ENCODE measurements at regions not wholly inside any gene's neighbourhood (a gene's known extent, or its start where the extent isn't known, plus 50 kb on each side); places are given as distances from the start of the nearest gene placed in this dataset.

DNA sequence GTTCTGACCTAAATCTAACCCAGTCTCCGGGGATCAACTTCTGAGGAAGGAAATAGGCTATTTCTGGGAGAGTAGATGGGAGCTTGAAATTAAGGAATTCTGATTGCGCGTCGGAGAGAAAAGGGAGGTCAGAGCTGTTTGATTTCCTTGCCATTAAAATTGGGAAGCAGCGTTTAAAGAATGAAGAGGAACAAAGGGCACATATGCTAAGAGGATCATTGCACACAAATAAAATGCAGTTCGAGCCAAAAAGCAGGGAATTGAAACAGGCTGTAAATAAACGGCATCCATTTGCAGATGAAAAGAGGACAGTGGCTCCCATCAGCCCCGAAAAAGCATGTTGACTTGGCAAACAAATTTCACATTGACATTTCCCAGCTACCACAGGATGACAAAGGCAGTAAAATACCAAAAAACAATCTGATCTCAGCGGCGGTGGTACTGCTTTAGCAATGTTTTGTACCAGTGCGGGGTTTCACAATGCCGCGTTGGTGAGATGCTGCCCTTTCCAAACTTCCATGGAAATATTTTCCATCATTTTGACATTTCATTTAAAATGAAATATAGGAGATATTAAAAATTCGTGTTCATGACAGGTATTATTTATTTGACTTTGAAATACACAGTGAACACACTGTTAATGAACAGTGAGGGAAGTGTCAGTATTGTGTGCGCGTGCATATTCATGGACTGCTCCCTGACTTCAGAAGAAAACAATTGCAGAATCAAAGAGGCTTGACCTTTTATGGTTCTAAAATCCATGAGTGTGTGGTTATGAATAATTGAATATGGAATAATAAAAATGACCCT, 108.8 kb downstream of the SQOR start:
- no peak for DNase-seq (ENCODE audit: low read depth, low spot score)
- no peak overlapping the region for H3K4me3 ChIP-seq (ENCODE audit: low read length)

DNA sequence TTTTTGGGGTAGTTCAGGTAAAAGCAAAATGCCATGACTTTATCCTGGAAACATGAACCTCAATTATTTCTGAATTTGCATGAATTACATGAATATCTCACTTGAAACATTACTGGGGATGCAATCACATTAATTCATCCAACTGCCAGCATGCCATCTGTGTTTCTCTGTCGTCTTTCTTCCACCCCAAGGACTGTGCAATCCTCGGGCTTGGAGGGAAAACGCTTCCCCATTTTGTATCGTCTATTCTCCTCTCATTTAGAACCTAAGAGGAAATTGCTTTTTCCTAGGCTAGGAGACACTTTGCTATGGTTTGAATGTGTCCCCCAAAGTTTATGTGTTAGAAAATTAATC, 109.4 kb downstream of the SQOR start:
- H3K4me3 ChIP-seq (ENCODE audit: low read length), result no peak overlapping the region
- no peak for DNase-seq (ENCODE audit: low read depth, low spot score)

DNA sequence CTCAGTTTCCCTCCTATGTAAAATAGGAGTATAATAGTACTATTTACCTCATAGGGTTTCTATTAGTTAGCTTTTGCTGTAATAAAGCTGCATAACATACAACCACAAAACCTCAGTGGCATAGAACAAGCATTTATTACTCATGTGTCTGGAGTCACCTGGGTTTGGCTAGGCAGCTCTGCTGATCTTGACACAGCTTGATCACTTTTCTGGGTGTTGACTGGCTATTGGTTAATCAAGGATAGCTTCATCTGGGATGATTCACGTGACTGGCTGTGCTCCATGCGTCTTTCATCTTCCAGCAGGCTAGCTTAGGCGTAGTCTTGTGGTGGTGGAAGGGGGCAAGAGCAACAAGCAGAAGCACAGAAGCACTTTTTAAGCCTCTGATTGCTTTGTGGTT, 112.6 kb downstream of the SQOR start:
- DNase-seq (ENCODE audit: low read depth, low spot score), result no peak
- H3K4me3 ChIP-seq (ENCODE audit: low read length), result no peak overlapping the region

DNA sequence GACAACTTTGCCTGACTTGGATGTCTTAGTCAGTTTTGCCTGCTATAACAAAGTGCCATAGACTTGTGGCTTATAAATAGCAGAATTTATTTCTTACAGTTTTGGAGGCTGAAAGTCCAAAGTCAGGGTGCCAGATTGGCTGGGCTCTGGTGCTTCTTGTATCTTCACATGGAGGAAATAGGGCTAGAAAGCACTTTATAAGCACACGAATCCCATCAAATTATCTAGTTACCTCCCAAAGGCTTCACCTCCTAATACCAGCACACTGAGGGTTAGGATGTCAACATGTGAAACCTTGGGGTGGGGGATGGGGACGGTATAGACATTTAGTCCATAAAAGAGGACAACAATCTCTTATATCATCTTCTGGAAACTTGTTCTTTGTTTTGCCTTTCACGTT, 116.8 kb downstream of the SQOR start:
- DNase-seq (ENCODE audit: low read depth, low spot score), result no peak
- no peak overlapping the region for H3K4me3 ChIP-seq (ENCODE audit: low read length)

DNA sequence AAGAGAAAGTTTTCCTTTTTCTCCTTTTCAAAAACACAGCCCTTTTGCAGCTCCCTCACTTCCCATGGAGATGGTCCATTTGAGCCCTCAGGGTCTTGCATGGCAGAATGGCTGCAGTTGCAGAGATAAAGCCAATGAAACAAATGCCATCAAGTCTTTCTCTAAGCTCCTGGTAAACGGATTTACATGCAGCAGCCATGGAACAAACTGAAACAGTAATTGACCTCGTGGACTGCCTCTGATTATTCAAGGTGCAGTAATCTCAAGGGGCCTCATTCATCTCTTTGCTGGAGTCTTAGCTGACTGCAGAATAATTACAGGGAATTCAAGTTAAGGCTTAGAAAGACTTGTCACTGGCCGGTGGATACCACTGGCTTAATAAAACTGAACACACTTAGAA, 125.1 kb downstream of the SQOR start:
- DNase-seq (ENCODE audit: low read depth, low spot score), result no peak
- no peak overlapping the region for H3K4me3 ChIP-seq (ENCODE audit: low read length)

DNA sequence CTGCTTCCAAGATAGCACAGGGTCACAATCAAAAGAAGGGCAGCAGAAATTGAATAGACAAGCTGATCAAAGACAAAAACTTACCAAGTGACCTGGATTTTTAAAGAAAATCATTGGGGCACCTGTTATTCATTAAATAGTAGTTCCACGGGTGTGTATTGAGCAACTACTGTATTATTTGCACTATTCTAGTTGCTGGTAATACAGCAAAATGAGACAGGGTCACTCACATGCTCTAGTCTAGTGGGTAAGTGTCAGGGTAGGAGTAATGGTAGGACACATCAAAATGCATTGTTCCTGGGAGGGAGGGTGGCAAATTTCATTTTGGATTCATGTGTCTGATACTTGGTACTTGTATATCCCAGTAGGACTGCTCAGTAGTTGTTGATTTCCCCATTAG, 127.9 kb downstream of the SQOR start:
- H3K4me3 ChIP-seq (ENCODE audit: low read length), result no peak overlapping the region
- no peak for DNase-seq (ENCODE audit: low read depth, low spot score)

DNA sequence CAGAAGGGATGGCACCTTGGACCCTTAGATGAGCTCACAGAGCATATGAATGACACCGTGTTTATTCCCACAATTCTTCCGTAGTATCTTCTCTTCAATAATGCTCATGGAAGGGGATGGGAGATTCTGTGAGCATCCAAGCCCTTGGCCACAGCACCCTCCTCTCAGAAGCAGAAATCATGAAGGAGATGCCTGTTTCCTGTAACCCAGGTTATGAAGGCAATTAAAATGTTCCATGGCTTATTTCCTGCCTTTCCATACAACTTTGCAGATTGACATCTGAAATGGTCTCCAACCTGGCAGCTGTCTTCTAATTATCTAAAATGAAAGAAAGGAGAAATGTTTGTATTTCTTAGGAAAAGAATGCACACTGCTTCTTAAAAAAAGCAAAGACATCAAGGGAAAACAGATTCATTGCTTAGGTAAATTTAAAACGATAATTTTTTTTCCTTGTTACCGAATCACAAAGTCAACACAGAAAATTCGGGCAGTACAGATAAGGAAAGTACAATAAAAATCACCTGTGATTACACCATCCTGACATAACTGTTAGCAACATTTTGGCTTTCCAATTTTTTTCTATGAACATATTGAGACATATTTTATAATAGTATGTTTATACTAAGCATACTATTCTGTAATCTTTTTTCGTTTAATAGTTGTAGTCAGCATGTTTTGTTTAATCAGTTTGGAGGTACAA, 128.5 kb downstream of the SQOR start:
- H3K4me3 ChIP-seq (ENCODE audit: low read length), result no peak overlapping the region
- no peak for DNase-seq (ENCODE audit: low read depth, low spot score)

DNA sequence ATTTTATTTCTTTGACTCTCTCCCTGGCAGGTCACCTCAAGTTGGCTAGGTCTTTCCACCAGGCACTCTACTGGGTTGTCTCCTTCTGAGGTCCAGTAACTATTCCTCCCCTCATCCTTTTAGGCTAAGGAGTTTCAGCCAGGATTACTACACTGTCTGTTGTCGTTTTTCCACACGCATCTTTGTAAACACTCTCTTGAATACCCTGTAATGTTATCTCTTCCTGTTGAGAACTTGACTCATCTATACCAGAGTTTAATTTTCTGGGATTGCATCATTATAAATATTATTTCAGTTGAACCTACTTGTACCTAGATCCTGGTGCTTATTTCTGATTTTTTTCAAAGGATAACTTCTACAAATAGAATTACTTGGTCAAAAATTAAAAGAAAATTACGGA, 138.3 kb downstream of the SQOR start:
- H3K4me3 ChIP-seq (ENCODE audit: low read length), result no peak overlapping the region
- no peak for DNase-seq (ENCODE audit: low read depth, low spot score)

DNA sequence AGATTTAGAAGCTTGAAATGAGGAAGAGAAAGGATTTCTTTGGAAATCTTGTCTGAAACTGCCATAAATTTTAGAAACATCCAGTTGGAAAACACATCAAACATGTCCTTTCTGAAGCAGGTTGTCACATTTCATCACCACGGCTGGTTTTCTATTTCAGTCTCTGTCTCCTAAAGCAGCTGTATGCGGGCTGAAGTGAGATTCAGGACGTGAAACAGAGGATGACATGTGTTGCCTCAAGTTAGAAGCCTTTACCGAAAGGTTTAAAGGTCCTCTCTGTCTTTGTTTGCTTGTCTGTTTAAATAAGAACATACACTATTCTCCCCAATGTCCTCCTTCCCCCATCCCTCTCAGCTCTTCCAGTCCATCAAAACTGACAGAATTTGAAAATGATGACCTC, 141.9 kb downstream of the SQOR start:
- no peak overlapping the region for H3K4me3 ChIP-seq (ENCODE audit: low read length)
- DNase-seq (ENCODE audit: low read depth, low spot score), result no peak

DNA sequence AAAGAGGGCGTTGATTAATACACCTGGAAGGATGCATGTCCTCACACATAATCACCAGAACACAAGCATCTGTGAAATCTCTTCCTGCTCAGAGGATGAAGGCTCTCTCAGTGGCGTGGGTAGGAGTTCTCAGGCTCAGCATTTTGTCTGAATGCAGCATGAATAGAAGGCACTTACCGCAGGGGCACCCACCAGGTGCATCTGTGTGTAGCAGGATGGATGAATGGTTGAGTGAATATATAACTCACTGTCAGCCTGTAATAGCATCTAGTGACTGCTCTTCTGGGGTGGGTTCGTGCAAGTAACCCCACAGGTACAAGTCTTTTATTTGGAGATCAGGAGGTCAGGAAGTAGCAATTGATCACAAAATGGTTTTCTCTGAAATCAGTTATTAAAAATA, 143.0 kb downstream of the SQOR start:
- DNase-seq (ENCODE audit: low read depth, low spot score), result no peak
- no peak overlapping the region for H3K4me3 ChIP-seq (ENCODE audit: low read length)

DNA sequence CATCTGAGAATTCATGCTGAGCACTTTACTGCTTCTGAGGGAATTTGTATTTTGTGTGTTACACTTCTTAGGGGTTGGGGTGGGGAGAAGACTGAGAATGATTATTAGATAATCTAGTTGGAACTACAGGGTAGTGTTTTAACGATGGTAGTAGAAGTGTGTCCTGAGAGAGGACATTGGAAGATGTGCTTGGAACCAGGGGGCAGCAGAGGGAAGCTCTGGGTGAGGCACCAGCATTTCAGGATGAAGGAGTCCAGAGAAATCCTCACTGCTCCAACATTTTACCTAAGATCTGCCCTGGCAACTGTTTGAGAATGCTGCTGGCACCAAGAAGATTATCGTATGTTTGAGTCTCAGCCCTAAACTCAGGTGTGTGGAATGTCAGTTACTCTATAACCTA, 145.5 kb downstream of the SQOR start:
- DNase-seq (ENCODE audit: low read depth, low spot score), result no peak
- H3K4me3 ChIP-seq (ENCODE audit: low read length), result no peak overlapping the region

DNA sequence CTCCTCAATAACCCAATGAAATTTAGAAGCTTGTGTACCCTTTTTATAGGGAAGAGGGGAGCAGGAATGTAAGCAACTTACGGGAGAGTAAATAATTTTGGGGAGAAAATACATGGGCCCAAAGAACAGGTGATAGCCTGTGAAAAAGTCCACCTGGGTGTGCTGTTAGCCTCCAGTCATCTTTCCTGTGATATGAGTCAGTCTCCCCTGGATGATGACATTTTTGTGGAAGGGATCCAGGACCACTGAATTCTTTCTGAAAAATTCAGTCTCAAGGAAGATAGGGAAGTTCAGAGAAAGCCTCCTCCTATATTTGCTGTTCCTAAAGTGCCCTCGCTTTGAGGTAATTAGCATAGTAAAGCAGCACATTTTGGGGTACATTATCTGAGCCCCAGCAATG, 149.8 kb downstream of the SQOR start:
- no peak overlapping the region for H3K4me3 ChIP-seq (ENCODE audit: low read length)
- DNase-seq (ENCODE audit: low read depth, low spot score), result no peak

DNA sequence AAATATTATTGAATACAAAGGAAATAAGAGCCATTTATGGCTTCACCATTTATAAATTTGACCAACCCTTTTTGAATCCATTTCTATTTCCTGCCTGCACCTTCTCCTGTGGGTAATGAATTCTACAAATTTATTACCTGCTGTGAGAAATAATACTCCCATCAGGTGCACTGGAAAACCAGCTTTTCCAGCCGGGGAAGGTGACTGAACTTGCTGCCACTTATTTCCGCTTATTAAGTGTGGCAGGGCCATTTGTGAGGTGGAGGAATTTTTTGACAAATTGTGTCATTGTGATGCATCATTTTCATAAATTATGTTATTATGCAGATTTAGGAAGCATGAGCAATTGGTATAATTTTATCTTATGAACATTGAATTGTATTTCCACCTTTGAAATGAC, 151.1 kb downstream of the SQOR start:
- no peak overlapping the region for H3K4me3 ChIP-seq (ENCODE audit: low read length)
- DNase-seq (ENCODE audit: low read depth, low spot score), result no peak

DNA sequence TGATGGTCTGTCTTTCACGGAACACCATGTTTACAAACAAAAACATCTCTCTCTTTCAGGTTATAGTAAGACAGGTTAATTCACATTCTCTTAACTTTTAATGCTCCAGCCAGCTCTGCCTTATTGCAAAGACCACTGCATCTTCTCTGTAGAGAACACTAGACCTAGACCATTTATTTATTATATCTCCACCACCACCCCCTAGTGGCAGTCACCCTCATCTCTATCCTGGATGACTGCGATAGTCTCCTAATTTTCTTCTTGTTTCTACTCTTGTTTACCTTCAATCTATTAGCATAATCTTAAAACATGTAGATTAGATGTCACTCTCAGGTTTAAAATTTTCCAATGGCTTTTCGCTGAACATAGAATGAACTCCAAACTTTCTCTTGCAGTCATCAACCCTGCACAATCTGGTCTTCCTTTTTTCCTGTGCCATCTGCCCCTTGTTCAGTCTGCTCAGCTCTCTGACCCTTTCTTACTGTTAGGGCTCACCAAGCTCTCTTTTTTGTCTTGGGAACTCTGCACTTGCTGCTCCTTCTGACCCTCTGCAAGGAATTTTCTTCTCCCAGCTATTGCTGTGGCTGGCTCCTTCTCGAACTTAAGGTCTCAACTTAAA, 155.6 kb downstream of the SQOR start:
- DNase-seq (ENCODE audit: low read depth, low spot score), result peak; percentile 33
- no peak overlapping the region for H3K4me3 ChIP-seq (ENCODE audit: low read length)

DNA sequence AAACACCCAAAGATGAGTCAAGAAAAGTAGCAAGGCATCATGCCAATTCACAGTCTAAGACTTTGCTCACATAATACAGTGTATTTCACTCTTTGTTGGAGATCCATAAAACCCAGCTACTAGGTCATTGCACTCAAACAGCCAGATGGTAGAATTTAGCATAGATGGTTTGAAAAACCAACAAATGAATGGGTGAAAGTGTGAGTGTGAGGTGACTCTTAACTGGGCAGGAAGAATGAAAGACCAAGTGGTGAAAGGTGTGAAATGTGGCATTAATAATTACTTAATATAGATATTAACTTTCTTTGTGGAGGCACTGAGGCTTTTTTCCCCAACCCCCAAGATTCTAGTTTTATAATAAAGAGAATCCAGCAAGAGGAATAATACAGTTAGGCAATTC, 159.5 kb downstream of the SQOR start:
- no peak overlapping the region for H3K4me3 ChIP-seq (ENCODE audit: low read length)
- DNase-seq (ENCODE audit: low read depth, low spot score), result no peak

DNA sequence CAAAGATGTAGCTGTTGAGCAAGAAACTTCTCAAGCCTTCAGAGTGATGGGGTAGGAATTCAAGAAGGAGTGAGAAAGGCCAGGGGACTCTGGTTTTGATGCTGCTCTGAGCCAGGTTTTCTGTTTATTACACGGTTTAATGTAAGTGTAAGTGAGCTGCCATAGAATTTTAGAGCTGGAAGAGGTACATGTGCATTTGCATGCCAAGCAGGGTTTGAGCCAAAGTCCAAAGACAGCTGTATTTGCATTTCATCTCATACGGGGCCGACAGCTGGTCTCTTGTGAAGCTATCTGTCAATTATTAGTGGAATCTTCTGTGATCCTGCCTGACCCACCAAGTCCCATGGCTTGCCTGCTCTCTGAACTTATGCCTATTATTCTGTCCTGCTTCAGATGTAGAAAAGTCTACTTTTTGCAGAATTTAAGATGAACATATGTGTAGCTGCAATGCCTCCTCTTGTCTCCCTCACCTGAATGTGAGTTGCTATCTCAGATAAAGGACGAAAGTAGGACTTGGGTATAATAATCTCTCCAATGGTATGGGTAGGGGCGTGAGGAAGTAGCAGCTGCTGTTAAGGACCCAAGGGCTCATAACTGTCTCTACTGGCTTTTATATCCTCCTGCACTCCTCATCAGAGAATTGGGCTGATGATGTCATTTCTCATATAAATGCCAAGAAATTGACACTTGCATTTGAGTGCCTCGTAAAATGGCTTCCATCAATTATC, 160.0 kb downstream of the SQOR start:
- H3K4me3 ChIP-seq (ENCODE audit: low read length), result no peak overlapping the region
- DNase-seq (ENCODE audit: low read depth, low spot score), result no peak

DNA sequence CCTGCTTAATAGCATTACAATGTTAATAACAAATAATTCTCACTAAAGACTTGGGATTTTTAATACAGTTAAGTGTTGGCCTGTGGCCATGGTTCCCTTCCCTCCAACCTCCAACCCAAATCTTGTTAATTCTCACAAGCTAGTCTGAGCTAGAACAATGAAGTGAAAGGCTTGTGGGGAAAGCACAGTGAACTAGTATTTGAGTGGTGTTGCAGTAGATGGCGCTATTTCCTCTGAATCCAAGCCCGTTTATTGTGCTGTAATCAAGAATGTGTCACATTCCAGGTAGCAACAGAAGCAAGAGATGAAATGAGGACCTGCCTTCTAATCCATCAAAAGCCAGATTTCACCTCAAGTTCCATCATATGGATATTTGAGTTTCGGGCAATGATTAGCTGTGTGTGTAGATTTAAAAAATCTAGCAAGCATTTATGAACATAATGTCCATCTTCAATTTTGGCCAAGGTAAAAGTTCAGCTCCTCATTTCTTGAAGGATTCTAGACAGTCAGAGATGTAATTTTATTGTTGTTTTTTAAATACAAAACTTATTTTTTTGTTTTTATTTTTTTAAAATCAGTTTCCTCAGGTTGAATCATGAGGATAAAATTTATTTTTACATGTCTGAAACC, 160.7 kb downstream of the SQOR start:
- H3K4me3 ChIP-seq (ENCODE audit: low read length), result no peak overlapping the region
- DNase-seq (ENCODE audit: low read depth, low spot score), result peak; percentile 73

DNA sequence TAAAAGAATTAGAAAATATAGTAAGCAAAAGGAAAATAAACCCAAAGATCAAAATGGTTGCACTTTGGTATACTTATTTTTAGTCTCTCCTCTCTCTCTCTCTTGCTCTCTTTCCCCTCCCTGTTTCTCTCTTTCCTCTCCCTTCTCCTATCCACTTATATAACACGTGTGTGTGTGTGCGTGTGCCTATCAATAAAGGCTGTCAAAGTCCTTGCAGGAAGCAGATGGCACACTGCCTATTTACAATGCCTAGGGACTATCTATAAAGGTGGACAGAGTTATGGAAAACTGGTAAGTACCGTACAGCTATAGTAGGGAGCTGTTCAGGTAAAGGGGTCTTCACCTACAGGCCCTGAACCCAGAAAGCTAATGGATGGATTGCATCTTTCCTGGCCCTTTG, 161.6 kb downstream of the SQOR start:
- no peak overlapping the region for H3K4me3 ChIP-seq (ENCODE audit: low read length)
- DNase-seq (ENCODE audit: low read depth, low spot score), result no peak

DNA sequence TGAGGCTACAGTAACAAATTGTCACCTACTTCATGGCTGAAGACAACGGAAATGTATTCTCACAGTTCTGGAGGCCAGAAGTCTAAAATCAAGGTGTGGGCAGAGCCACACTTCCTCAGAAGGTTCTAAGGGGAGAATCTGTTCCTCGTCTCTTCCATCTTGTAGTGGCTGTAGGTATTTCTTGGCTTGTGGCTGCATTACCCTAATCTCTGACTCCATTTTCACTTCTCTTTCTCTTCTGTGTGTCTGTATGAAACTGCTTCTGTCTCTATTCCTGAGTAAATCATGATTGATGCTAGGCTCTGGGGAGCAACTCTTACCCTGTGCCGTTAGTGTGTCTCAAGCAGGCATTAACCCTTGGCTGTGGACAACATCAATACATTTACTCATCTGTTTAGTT, 164.7 kb downstream of the SQOR start:
- no peak for DNase-seq (ENCODE audit: low read depth, low spot score)
- H3K4me3 ChIP-seq (ENCODE audit: low read length), result no peak overlapping the region

DNA sequence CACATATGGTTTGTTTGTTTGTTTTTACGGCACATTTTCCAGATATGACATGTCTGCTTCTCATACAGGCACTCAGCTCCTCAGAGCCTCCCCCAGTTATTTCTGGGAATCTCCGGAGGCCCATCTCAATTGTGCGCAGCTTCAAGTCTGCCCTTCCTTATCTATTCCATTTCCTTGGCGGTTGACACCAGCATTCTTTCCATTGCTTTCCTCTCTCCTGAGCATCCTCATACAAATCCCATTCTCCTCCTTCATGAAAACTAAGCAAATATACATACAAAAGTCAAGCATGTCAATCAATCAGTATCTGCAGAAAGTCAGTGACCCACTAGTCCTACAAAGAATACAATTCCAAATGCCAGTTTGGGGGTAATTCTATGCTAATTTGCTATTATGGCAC, 166.7 kb downstream of the SQOR start:
- no peak overlapping the region for H3K4me3 ChIP-seq (ENCODE audit: low read length)
- no peak for DNase-seq (ENCODE audit: low read depth, low spot score)

All from Jurkat, Clone E6-1 (cell line).